ENCODE measurements at regions not wholly inside any gene's neighbourhood (a gene's known extent, or its start where the extent isn't known, plus 50 kb on each side); places are given as distances from the start of the nearest gene placed in this dataset.

DNA sequence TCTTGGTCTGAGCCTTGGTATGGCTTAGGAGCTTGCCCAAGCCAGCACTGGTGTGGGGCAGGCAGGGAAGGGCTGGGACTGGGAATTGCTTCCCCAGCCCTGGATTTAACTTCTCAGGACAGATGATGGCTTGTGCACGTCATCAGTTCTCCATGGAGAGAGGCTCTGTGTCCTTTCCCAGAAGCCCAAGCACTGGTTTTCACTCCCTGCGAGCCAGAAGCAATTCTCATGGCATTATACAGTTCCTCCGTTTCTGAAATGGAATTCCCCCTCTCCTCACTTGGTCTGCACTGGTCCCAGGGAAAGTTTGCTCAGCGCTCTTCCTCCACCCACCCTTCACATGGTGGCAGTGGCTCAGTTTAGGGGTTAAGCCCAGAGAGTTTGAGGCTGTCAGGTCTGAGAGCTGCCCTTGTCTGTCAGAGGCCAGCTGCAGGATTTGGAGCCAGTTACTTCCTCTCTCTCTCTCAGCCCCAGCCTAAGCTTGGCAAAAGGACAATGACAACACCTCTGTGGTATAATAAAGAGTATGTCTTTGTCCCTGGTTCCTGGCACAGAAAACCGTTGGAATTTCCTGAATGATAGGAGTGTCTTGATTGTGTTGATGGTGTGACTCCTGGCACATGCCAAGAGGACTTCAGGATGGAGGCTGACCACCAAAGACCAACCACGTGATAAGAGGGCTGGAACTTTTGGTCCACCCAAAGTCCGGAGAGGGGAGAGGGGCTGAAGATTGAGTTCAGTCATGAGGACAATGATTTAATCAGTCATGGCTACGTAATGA is 219.6 kb upstream of the TNRC6C start:
- CTCF ChIA-PET = interaction anchor here (1.1 kb wide), 1 partner anchor 197 kb away, joined by 3 read pairs; no protein-coding TSS in a partner anchor

DNA sequence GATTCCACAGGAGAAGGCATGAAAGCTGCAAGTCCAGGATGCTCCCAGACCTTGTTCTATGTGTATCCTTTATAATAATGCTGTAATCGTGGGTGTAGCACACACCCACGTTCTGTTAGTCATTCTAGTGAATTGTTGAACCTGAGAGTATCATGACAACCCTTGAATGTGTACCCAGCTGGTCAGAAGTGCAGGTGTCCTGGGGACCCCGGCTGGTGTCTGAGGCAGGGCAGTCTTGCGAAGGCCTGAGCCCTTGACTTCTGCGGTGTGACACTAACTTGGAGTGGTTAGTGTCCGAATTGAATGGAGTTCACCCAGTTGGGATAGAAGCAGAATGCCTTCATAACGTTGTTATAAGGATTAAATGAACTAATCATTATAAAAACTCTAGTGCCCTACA is 218.0 kb upstream of the TNRC6C start:
- H3K4me1 Mint-ChIP-seq (ENCODE audit: low read depth) = no peaks in the 10 kb centered on the region
- no peak overlapping the region for H3K4me3 Mint-ChIP-seq
- H3K27me3 Mint-ChIP-seq (ENCODE audit: low read depth) = peaks cover 9% of the 10 kb centered on the region
- ATAC-seq (no peak), DNase-seq (no peak)
- peaks cover 3% of the 10 kb centered on the region for H3K9me3 Mint-ChIP-seq (ENCODE audit: insufficient read depth)
- H3K27ac Mint-ChIP-seq = no peak overlapping the region
- POLR2A ChIA-PET = no interaction called here
- H3K36me3 Mint-ChIP-seq (ENCODE audit: low read depth) = no peaks in the 10 kb centered on the region
- CTCF ChIA-PET = interaction anchor here (0.6 to 1.4 kb wide), 6 partner anchors 15 to 282 kb away, joined by 3 to 4 read pairs (median 3); no protein-coding TSS in a partner anchor

More for the DNA sequence above, 219.6 kb upstream of the TNRC6C start:
- no peaks in the 10 kb centered on the region for H3K36me3 Mint-ChIP-seq (ENCODE audit: low read depth)
- ATAC-seq (no peak), DNase-seq (no peak)
- H3K4me3 Mint-ChIP-seq = no peak overlapping the region
- H3K9me3 Mint-ChIP-seq (ENCODE audit: insufficient read depth) = peaks cover 3% of the 10 kb centered on the region
- POLR2A ChIA-PET = no interaction called here
- no peak overlapping the region for H3K27ac Mint-ChIP-seq
- H3K4me1 Mint-ChIP-seq (ENCODE audit: low read depth) = no peaks in the 10 kb centered on the region
- peaks cover 12% of the 10 kb centered on the region for H3K27me3 Mint-ChIP-seq (ENCODE audit: low read depth)

DNA sequence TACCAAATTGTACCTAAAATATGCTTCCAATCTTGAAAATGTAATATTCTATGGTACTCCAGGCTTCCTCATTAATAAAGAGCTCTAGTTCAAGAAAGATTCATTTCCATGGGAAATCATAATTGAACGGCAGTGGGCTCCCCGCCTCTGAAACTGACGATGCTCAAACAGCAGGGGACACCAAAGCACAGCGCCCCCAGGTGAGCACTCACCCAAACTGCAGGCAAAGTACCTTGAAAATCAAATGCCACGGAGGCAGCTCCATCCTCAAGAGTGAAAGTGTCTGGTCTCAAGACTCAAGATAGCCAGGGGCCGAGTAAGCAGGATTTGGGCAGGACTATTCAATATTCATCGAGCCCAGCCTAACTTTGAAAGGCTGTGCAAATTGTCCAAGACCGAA is 217.4 kb upstream of the TNRC6C start:
- H3K27ac Mint-ChIP-seq = no peak overlapping the region
- peaks cover 3% of the 10 kb centered on the region for H3K9me3 Mint-ChIP-seq (ENCODE audit: insufficient read depth)
- CTCF ChIA-PET = interaction anchor here (0.6 to 1.4 kb wide), 9 partner anchors 11 to 281 kb away, joined by 3 to 4 read pairs (median 3); no protein-coding TSS in a partner anchor
- no peaks in the 10 kb centered on the region for H3K4me1 Mint-ChIP-seq (ENCODE audit: low read depth)
- DNase-seq (peak; percentile 40), ATAC-seq (no peak)
- H3K36me3 Mint-ChIP-seq (ENCODE audit: low read depth) = no peaks in the 10 kb centered on the region
- no peak overlapping the region for H3K4me3 Mint-ChIP-seq
- POLR2A ChIA-PET = no interaction called here
- H3K27me3 Mint-ChIP-seq (ENCODE audit: low read depth) = peaks cover 9% of the 10 kb centered on the region

DNA sequence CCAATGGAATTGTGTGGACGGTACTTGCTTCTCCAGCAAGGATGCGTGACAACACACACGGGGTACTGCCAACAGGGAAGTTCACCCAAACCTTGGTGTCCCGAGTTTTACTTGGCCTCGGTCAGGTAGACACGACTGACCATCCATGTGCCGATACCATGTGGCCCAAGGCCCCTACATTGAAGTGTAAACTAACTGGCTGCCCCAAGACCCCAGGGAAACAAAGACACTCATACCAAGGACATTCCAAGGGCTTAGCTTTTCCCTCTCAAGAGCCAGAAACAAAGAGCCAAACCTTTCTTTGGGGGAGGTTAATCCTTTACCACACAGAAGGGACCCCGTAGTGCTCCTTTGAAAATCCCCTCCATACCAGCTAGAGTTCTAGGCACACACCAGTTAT is 215.9 kb upstream of the TNRC6C start:
- H3K4me3 Mint-ChIP-seq = no peak overlapping the region
- CTCF ChIA-PET = interaction anchor here (0.6 kb wide), 1 partner anchor 215 kb away, joined by 3 read pairs; no protein-coding TSS in a partner anchor
- POLR2A ChIA-PET = no interaction called here
- no peaks in the 10 kb centered on the region for H3K4me1 Mint-ChIP-seq (ENCODE audit: low read depth)
- no peak for DNase-seq
- no peak for ATAC-seq
- peaks cover 3% of the 10 kb centered on the region for H3K9me3 Mint-ChIP-seq (ENCODE audit: insufficient read depth)
- no peak overlapping the region for H3K27ac Mint-ChIP-seq
- H3K36me3 Mint-ChIP-seq (ENCODE audit: low read depth) = no peaks in the 10 kb centered on the region
- H3K27me3 Mint-ChIP-seq (ENCODE audit: low read depth) = peaks cover 9% of the 10 kb centered on the region

DNA sequence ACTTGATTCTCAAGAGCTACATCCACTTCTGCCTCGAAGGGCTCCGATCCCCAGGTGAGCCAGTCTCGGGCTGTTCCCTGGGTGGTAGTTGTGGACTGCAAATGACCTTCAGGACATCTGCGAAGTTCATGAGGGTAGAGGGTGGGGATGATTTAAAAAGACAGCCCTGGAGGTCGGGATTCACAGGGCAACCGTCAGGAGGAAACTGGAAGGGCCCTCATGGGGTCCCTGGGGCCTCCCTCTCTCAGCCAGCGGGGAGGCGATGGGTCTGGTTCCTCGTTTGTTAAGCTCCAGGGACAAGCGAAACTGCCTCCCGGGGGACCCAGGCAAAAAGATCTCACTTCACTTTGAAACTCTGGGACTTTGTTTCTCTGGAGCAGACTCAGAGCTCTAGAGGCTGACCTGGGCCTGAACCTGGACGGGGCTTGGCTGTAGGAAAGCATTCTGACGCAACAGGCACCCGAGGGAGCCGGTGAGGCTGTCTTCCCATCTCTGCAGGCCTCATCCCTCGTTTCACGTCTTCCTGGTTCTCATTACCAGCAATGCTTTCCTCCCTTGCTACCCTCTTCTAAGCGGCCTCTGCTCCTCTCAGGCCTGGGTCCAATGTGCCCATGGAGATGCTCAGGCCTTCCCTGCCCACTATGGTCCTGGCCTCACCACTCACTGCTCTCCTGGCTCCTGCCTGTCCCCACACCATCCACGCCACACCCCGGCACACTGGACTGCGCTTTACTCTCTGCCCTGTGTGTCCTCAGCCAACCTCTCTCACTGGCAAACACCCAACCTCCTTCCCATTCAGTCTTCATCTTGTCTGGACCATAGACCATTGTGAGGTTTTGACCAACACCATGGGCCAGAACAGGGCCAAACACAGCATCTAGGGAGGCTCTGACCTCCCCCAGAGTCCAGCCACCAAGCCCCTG is 214.2 kb upstream of the TNRC6C start:
- Mint-ChIP-seq H3K36me3 (ENCODE audit: low read depth) (no peaks in the 10 kb centered on the region), H3K9me3 (ENCODE audit: insufficient read depth) (peaks cover 3% of the 10 kb centered on the region), H3K4me3 (no peak overlapping the region), H3K4me1 (ENCODE audit: low read depth) (no peaks in the 10 kb centered on the region), H3K27ac (no peak overlapping the region), H3K27me3 (ENCODE audit: low read depth) (peaks cover 4% of the 10 kb centered on the region)
- DNase-seq (no peak), ATAC-seq (no peak)
- CTCF ChIA-PET = no interaction called here
- POLR2A ChIA-PET = no interaction called here

DNA sequence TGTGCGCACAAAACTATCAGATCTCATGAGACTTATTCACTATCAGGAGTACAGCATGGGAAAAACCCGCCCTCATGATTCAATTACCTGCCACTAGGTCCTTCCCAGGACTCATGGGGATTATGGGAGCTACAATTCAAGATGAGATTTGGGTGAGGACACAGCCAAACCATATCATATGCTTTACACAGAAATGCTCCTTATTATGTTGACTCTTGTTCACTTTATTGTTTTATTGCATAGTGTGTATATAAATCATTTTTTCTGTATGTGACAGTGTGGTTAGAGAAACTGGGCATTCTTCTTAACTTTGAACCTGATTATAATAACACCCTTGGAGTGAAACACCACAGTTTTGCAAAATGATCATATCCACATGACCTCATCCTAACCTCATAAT is 212.8 kb upstream of the TNRC6C start:
- DNase-seq (no peak), ATAC-seq (no peak)
- Mint-ChIP-seq H3K4me3 (no peak overlapping the region), H3K27me3 (ENCODE audit: low read depth) (peaks cover 3% of the 10 kb centered on the region), H3K36me3 (ENCODE audit: low read depth) (no peaks in the 10 kb centered on the region), H3K27ac (no peak overlapping the region), H3K9me3 (ENCODE audit: insufficient read depth) (peaks cover 3% of the 10 kb centered on the region), H3K4me1 (ENCODE audit: low read depth) (no peaks in the 10 kb centered on the region)
- POLR2A ChIA-PET = no interaction called here
- CTCF ChIA-PET = interaction anchor here (0.6 to 1.2 kb wide), 3 partner anchors 26 to 268 kb away, joined by 3 to 4 read pairs (median 3); no protein-coding TSS in a partner anchor

DNA sequence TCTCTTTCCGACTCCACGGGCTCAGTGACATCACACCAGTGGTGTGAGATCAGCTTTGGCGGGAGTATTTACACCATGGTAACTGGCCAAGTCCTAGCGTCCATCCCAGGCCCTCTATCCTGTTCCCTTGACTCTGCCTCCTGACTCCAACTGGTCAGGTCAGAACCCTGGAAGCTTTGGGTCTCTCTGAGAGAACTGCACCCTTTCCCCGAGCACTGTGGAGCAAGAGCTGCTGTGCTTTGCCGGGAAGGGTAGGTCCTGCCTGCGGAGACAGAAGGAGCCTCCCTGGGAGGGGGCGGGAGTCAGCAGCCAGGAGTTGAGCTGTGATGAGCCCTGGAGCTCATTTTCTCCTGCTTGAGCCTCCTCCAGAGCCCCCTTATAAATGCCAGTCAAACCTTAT is 212.1 kb upstream of the TNRC6C start:
- Mint-ChIP-seq H3K36me3 (ENCODE audit: low read depth) (no peaks in the 10 kb centered on the region), H3K27me3 (ENCODE audit: low read depth) (peaks cover 3% of the 10 kb centered on the region), H3K9me3 (ENCODE audit: insufficient read depth) (peaks cover 3% of the 10 kb centered on the region), H3K27ac (no peak overlapping the region), H3K4me1 (ENCODE audit: low read depth) (no peaks in the 10 kb centered on the region), H3K4me3 (no peak overlapping the region)
- CTCF ChIA-PET = interaction anchor here (1.2 kb wide), 1 partner anchor 267 kb away, joined by 4 read pairs; no protein-coding TSS in a partner anchor
- ATAC-seq = no peak
- POLR2A ChIA-PET = interaction anchor here (0.6 kb wide), 1 partner anchor 184 kb away, joined by 3 read pairs; no protein-coding TSS in a partner anchor
- DNase-seq = no peak

DNA sequence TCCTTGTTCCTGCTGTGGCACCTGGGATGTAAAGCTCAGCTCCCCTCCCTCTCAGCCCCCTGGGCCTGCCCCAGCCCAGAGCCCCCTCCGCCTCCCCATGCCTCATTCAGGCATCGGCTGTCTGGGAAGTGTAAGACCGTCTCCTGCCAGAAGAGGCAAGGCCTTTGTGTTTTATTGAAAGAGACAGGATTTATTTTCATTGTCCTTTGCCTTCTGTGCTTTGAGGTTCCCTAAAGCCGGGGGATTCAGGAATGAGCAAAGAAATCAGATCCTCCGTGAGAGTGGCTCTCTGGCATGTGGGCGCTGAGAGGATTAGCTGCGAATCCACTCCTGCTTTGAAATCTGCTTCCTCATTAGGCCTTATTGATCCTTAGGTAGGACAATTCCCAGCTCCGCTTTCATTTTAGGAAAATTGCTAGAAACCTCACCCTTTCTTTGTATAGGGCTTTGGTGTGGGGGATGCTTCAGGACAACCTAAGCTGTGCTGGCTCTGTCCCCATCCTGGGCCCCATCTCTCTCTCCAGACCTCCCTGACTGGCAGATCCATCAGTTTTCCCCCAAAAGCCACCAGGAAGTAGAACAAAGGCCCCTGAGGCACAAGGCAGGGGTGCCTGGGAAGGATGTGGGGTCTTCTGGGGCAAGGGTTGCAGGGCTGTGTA is 211.5 kb upstream of the TNRC6C start:
- Mint-ChIP-seq H3K4me3 (no peak overlapping the region), H3K4me1 (ENCODE audit: low read depth) (no peaks in the 10 kb centered on the region), H3K36me3 (ENCODE audit: low read depth) (no peaks in the 10 kb centered on the region), H3K27ac (no peak overlapping the region), H3K27me3 (ENCODE audit: low read depth) (peaks cover 3% of the 10 kb centered on the region), H3K9me3 (ENCODE audit: insufficient read depth) (peaks cover 3% of the 10 kb centered on the region)
- ATAC-seq (no peak), DNase-seq (no peak)
- CTCF ChIA-PET = no interaction called here
- POLR2A ChIA-PET = interaction anchor here (0.6 kb wide), 1 partner anchor 184 kb away, joined by 3 read pairs; no protein-coding TSS in a partner anchor

DNA sequence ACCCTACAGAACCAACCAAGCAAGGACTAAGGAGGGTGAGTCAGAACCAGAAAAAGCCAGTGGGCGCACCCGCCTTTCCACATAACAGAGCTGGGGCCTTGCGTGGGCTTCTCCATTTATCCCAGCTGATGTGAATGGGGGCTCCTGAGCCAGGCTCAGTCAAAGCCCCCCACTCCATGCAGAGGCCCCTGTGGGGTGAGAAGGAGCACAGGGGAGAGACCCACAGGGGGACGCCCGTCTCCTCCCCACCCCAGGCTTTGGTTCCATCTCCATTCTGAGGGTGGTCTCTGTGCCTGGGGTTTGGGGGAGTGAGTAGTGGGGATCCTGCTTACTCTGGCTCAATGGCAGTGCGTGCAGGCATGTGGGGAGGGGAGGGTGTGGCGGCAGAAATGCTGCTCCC is 210.1 kb upstream of the TNRC6C start:
- Mint-ChIP-seq H3K27ac (no peak overlapping the region), H3K9me3 (ENCODE audit: insufficient read depth) (no peaks in the 10 kb centered on the region), H3K4me3 (no peak overlapping the region), H3K27me3 (ENCODE audit: low read depth) (peaks cover 5% of the 10 kb centered on the region), H3K36me3 (ENCODE audit: low read depth) (no peaks in the 10 kb centered on the region), H3K4me1 (ENCODE audit: low read depth) (no peaks in the 10 kb centered on the region)
- CTCF ChIA-PET = no interaction called here
- POLR2A ChIA-PET = no interaction called here
- ATAC-seq (no peak), DNase-seq (no peak)

DNA sequence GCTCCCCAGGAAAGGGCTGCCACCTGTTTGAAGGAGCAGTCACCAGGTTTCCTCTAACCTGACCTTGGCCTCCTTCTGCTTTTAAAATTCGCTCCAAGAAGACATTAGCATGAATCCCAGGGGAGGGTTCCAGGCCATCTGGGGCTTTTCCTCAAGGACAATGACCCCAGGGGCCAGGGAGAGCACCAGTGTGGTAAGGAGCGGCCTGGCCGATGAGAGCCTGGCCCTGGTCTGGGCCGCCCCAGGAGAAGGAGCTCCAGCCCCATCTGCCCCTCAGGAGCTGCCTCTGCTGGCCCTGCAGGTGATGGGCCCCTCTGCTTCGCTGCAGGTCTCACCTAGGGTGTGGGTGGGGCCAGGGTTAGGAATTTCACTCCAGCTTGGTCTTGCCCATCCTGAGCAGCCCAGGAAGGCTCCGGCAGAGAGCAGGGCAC is 209.2 kb upstream of the TNRC6C start:
- ChIA-PET CTCF (no interaction called here), POLR2A (no interaction called here)
- DNase-seq = no peak
- no peaks in the 10 kb centered on the region for H3K36me3 Mint-ChIP-seq (ENCODE audit: low read depth)
- H3K27ac Mint-ChIP-seq = no peak overlapping the region
- no peaks in the 10 kb centered on the region for H3K9me3 Mint-ChIP-seq (ENCODE audit: insufficient read depth)
- no peak overlapping the region for H3K4me3 Mint-ChIP-seq
- peaks cover 3% of the 10 kb centered on the region for H3K27me3 Mint-ChIP-seq (ENCODE audit: low read depth)
- ATAC-seq = no peak
- H3K4me1 Mint-ChIP-seq (ENCODE audit: low read depth) = no peaks in the 10 kb centered on the region

DNA sequence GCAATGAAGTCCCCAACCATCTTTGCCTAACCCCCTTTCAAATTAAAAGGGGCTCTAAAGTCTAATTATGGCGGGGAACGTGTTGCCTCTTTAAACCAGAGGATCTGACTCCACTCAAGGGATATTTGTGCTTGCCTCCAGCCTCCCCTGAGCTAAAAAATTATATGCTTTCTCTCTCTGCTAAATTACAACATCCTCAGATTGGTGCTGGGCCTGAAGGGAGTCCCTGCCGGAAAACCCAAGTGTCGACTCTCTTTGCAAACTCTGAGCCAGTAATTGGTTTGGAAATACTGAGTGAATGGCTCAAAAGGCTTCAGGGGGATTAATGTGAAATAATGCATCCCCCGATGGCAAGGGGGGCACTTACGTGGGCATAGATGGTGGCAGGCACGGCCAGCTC is 208.5 kb upstream of the TNRC6C start:
- POLR2A ChIA-PET = no interaction called here
- H3K4me3 Mint-ChIP-seq = no peak overlapping the region
- no peak overlapping the region for H3K27ac Mint-ChIP-seq
- DNase-seq (no peak), ATAC-seq (no peak)
- CTCF ChIA-PET = no interaction called here
- no peaks in the 10 kb centered on the region for H3K9me3 Mint-ChIP-seq (ENCODE audit: insufficient read depth)
- no peaks in the 10 kb centered on the region for H3K4me1 Mint-ChIP-seq (ENCODE audit: low read depth)
- H3K27me3 Mint-ChIP-seq (ENCODE audit: low read depth) = peaks cover 3% of the 10 kb centered on the region
- no peaks in the 10 kb centered on the region for H3K36me3 Mint-ChIP-seq (ENCODE audit: low read depth)

Data from activated CD8-positive, alpha-beta T cell treated with anti-CD3 and anti-CD28 coated beads, Interleukin-2, amount 10 ng/mL, durations not matched to agents 7 days and 5 days (primary cell).